HepG2 (cell line): ENCODE measurements at regions not wholly inside any gene's neighbourhood (a gene's known extent, or its start where the extent isn't known, plus 50 kb on each side); places are given as distances from the start of the nearest gene placed in this dataset.

Source experiments
- ATAC-seq: fragments of 200-7000 bp; cut with Tn5 transposase; 3 replicates; pipeline ENCODE4 v1.9.1; 2020; ENCODE audit warnings: mild to moderate bottlenecking, moderate library complexity
- BruUV-seq: library from RNA; stranded (reverse); fragments of 400-500 nt; replicated peaks from 2 replicates; lab custom pipeline; 2021; lab: Mats Ljungman, UMichigan
- CTCF ChIA-PET: fragments of 300-600 bp; formaldehyde crosslinking; extraction: SDS; loops from one replicate; lab custom pipeline; 2021; ENCODE audit warnings: low total read pairs, inconsistent platforms, low intra/inter-chr PET ratio; lab: Yijun Ruan, JAX
- POLR2A ChIA-PET: fragments of 350-600 bp; sonication (Branson Sonifier 250); formaldehyde crosslinking; loops from one replicate; lab custom pipeline; 2020; ENCODE audit warnings: antibody characterized with exemption, inconsistent platforms; lab: Yijun Ruan, JAX
- DNase-seq: peaks from one replicate; pipeline ENCODE4 v3.0.0-alpha.2; 2015; ENCODE audit warnings: low spot score
- FAIRE-seq: peaks from 3 replicates; lab custom pipeline; 2011; peaks lifted over from hg19 to GRCh38; lab: Jason Lieb, UNC
- H2AFZ ChIP-seq: one replicate; pipeline ENCODE4 v1.6.1; 2011; ENCODE audit warnings: low read length, inconsistent platforms
- H3K27ac ChIP-seq: fragments of 300-600 bp; 3 replicates; pipeline ENCODE4 v1.8.0; 2011; ENCODE audit warnings: mixed run types, mild to moderate bottlenecking, mixed read lengths, low read length, inconsistent platforms; ENCODE audit not compliant: insufficient read depth; ENCODE audit errors: extremely low read length
- H3K27me3 ChIP-seq, 2 experiments: fragments of 200-600 bp in 1 of 2; 2 replicates in 1 of 2; 3 replicates in 1 of 2; pipeline versions ENCODE4 v1.6.0 to v1.8.0; 2011; ENCODE audit warnings: low read length in 2 of 2, mild to moderate bottlenecking in 2 of 2, moderate library complexity in 2 of 2, inconsistent platforms in 1 of 2; ENCODE audit not compliant: insufficient read depth in 2 of 2, control insufficient read depth in 1 of 2
- H3K36me3 ChIP-seq, 2 experiments: fragments of 200-600 bp in 1 of 2; replicated peaks in 1 of 2; 2 replicates in 1 of 2; 3 replicates in 1 of 2; pipeline versions ENCODE4 v1.5.1 to v1.8.0; 2011; ENCODE audit warnings: low read length in 2 of 2, inconsistent platforms in 1 of 2; ENCODE audit not compliant: insufficient read depth in 2 of 2, control insufficient read depth in 1 of 2
- H3K4me1 ChIP-seq: 2 replicates; pipeline ENCODE4 v1.5.1; 2012; ENCODE audit warnings: low read length, inconsistent platforms; ENCODE audit not compliant: insufficient read depth
- H3K4me2 ChIP-seq: 2 replicates; pipeline ENCODE4 v1.6.0; 2011; ENCODE audit warnings: low read depth, low read length, inconsistent platforms
- H3K4me3 ChIP-seq, 3 experiments: fragments of 200-600 bp in 1 of 3; sonication (generic), shearing (Covaris generic) in 1 of 3; replicated peaks in 1 of 3; 2 replicates each; pipeline ENCODE4 v1.5.1; 2011 to 2016; ENCODE audit warnings: low read length in 3 of 3, inconsistent platforms in 2 of 3, low read depth in 2 of 3, mild to moderate bottlenecking in 2 of 3, control low read depth in 1 of 3, mixed read lengths in 1 of 3; ENCODE audit not compliant: insufficient read depth in 1 of 3
- H3K79me2 ChIP-seq: one replicate; pipeline ENCODE4 v1.6.1; 2011; ENCODE audit warnings: low read length, inconsistent platforms; ENCODE audit not compliant: insufficient read depth
- H3K9ac ChIP-seq: 2 replicates; pipeline ENCODE4 v1.6.0; 2011; ENCODE audit warnings: mild to moderate bottlenecking, low read depth, low read length, inconsistent platforms; ENCODE audit not compliant: insufficient read depth
- H3K9me3 ChIP-seq: 2 replicates; pipeline ENCODE4 v1.5.1; 2012; ENCODE audit warnings: mild to moderate bottlenecking, low read length
- H4K20me1 ChIP-seq: 2 replicates; pipeline ENCODE4 v1.6.0; 2011; ENCODE audit warnings: inconsistent platforms, mild to moderate bottlenecking, low read length, moderate library complexity; ENCODE audit not compliant: insufficient read depth
- ESRRA ChIP-seq: sonication (generic); formaldehyde crosslinking; IDR thresholded peaks from 2 replicates; pipeline ENCODE4 v1.5.1; 2020; ENCODE audit warnings: mild to moderate bottlenecking, low read depth, missing genetic modification reagents
- FOXK1 ChIP-seq: sonication (generic); formaldehyde crosslinking; IDR thresholded peaks from 2 replicates; pipeline ENCODE4 v1.4.0; 2020; ENCODE audit warnings: low read depth, missing genetic modification reagents, borderline replicate concordance
- MED1 ChIP-seq: sonication (generic); formaldehyde crosslinking; IDR thresholded peaks from 2 replicates; pipeline ENCODE4 v1.4.0; 2020; ENCODE audit warnings: missing genetic modification reagents
- RAD21 ChIP-seq: fragments of 450-650 bp; formaldehyde crosslinking; IDR thresholded peaks from 2 replicates; pipeline ENCODE4 v1.5.0; 2020; ENCODE audit warnings: mild to moderate bottlenecking
- TBX2 ChIP-seq: sonication (generic); formaldehyde crosslinking; IDR thresholded peaks from 2 replicates; pipeline ENCODE4 v1.5.0; 2020; ENCODE audit warnings: missing genetic modification reagents, mild to moderate bottlenecking, borderline replicate concordance
- ZIK1 ChIP-seq: sonication (generic); formaldehyde crosslinking; IDR thresholded peaks from 2 replicates; pipeline ENCODE4 v1.5.0; 2020; ENCODE audit warnings: mild to moderate bottlenecking, low read depth, missing genetic modification reagents, borderline replicate concordance
- ZNF773 ChIP-seq: sonication (generic); formaldehyde crosslinking; IDR thresholded peaks from 2 replicates; pipeline ENCODE4 v1.4.0; 2020; ENCODE audit warnings: missing genetic modification reagents, borderline replicate concordance
- WGBS: methylation state at CpG from one replicate; pipeline ENCODE4 v1.1.6; 2017; ENCODE audit warnings: low lambda C conversion rate; 5-methylcytosine and 5-hydroxymethylcytosine counted together
- in situ Hi-C: cut with HindIII; loops from 2 replicates; pipeline ENCODE4 v1.10.0; 2017; ENCODE audit warnings: low pct_unique_long_range_greater_than_20kb; ENCODE audit not compliant: extremely low pct_ligation_motif_present
- intact Hi-C: fragments of 100-400 bp; cut with micrococcal nuclease; formaldehyde crosslinking; loops from one replicate; pipeline ENCODE4 v1.10.0; 2022; ENCODE audit not compliant: unreplicated experiment
- TF ChIP-seq, protein P1 (sequence below): sonication (generic); formaldehyde crosslinking; IDR thresholded peaks from 2 replicates; pipeline ENCODE4 v1.4.0; 2020; ENCODE audit warnings: missing genetic modification reagents, mild to moderate bottlenecking, borderline replicate concordance
- TF ChIP-seq, protein P2 (sequence below): fragments of 450-650 bp; IDR thresholded peaks from 2 replicates; pipeline ENCODE4 v1.6.1; 2017; ENCODE audit warnings: mild to moderate bottlenecking
- TF ChIP-seq, protein P3 (sequence below), 2 experiments: sonication (generic) in 1 of 2; formaldehyde crosslinking in 1 of 2; IDR thresholded peaks; 2 replicates each; pipeline versions ENCODE4 v1.4.0 to v1.6.1; 2018 to 2020; ENCODE audit warnings: missing genetic modification reagents in 2 of 2, borderline replicate concordance in 1 of 2, low read depth in 1 of 2, mild to moderate bottlenecking in 1 of 2, missing biosample characterization in 1 of 2
- TF ChIP-seq, protein P4 (sequence below): IDR thresholded peaks from 2 replicates; pipeline ENCODE4 v1.6.1; 2016; ENCODE audit warnings: missing genetic modification reagents, missing compliant biosample characterization

DNA sequence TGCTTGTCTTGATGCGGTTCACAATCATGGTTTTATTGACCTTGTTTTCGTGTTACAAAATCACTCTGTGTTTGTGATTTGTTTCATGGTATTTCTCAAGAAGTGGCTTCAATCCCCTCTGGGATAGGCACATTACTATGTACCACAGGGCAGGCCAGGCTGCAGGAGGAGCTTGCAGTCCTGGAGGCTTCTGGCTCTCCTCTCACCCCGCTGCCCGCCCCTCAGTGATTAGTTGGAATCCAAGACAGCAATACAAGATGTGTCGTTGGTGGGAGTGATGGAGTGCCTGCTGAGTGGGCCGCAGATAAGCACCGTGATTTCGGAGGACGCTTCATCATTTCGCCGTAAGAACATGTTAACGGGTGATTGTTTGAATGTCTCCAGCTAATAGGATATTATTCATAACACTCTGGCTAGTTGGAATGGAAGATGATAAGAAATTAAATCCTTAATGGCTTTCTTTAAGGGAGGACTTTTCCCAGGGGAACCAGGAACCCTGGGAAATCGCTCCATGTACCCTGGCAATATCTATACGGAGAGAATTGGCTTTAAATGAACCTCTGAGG, 384.4 kb downstream of the MIAT start:
- no peak for FAIRE-seq
- Histone ChIP-seq H4K20me1 (no peaks in the 10 kb centered on the region), H3K79me2 (no peaks in the 10 kb centered on the region), H3K9me3 (no peaks in the 10 kb centered on the region), H3K27me3 (0 out of 5 replicates have a peak, but pooled peaks cover 0 to 5% of the 10 kb centered on the region in 2 experiments), H3K36me3 (no peaks in the 10 kb centered on the region), H3K4me2 (no peak overlapping the region), H3K27ac (no peak overlapping the region), H2AFZ (no peak overlapping the region), H3K4me1 (no peaks in the 10 kb centered on the region), H3K9ac (no peak overlapping the region), H3K4me3 (no peak overlapping the region)
- POLR2A ChIA-PET, result no interaction called here
- no peak for DNase-seq
- intact Hi-C loops (no loop called here), in situ Hi-C loops (no loop called here)
- 24% methylated on average over 14 of the region's 14 CpGs for WGBS
- TF ChIP-seq, protein P1, sequence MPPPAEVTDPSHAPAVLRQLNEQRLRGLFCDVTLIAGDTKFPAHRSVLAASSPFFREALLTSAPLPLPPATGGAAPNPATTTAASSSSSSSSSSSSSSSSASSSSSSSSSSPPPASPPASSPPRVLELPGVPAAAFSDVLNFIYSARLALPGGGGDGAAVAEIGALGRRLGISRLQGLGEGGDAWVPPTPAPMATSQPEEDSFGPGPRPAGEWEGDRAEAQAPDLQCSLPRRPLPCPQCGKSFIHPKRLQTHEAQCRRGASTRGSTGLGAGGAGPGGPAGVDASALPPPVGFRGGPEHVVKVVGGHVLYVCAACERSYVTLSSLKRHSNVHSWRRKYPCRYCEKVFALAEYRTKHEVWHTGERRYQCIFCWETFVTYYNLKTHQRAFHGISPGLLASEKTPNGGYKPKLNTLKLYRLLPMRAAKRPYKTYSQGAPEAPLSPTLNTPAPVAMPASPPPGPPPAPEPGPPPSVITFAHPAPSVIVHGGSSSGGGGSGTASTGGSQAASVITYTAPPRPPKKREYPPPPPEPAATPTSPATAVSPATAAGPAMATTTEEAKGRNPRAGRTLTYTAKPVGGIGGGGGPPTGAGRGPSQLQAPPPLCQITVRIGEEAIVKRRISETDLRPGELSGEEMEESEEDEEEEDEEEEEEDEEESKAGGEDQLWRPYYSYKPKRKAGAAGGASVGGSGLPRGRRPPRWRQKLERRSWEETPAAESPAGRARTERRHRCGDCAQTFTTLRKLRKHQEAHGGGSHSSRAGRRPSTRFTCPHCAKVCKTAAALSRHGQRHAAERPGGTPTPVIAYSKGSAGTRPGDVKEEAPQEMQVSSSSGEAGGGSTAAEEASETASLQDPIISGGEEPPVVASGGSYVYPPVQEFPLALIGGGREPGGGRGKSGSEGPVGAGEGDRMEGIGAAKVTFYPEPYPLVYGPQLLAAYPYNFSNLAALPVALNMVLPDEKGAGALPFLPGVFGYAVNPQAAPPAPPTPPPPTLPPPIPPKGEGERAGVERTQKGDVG (CRISPR knock-in tag), result no peak
- no peak for TF ChIP-seq ZNF773 (CRISPR knock-in tag)
- TF ChIP-seq MED1, result no peak
- TF ChIP-seq ESRRA (CRISPR knock-in tag), result no peak
- TF ChIP-seq, protein P2, sequence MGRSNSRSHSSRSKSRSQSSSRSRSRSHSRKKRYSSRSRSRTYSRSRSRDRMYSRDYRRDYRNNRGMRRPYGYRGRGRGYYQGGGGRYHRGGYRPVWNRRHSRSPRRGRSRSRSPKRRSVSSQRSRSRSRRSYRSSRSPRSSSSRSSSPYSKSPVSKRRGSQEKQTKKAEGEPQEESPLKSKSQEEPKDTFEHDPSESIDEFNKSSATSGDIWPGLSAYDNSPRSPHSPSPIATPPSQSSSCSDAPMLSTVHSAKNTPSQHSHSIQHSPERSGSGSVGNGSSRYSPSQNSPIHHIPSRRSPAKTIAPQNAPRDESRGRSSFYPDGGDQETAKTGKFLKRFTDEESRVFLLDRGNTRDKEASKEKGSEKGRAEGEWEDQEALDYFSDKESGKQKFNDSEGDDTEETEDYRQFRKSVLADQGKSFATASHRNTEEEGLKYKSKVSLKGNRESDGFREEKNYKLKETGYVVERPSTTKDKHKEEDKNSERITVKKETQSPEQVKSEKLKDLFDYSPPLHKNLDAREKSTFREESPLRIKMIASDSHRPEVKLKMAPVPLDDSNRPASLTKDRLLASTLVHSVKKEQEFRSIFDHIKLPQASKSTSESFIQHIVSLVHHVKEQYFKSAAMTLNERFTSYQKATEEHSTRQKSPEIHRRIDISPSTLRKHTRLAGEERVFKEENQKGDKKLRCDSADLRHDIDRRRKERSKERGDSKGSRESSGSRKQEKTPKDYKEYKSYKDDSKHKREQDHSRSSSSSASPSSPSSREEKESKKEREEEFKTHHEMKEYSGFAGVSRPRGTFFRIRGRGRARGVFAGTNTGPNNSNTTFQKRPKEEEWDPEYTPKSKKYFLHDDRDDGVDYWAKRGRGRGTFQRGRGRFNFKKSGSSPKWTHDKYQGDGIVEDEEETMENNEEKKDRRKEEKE, result no peak
- TF ChIP-seq FOXK1 (CRISPR knock-in tag), result no peak
- TF ChIP-seq ZIK1 (CRISPR knock-in tag), result no peak
- TF ChIP-seq RAD21 (CRISPR knock-in tag), result no peak
- no peak for TF ChIP-seq TBX2 (CRISPR knock-in tag)
- TF ChIP-seq, protein P3, sequence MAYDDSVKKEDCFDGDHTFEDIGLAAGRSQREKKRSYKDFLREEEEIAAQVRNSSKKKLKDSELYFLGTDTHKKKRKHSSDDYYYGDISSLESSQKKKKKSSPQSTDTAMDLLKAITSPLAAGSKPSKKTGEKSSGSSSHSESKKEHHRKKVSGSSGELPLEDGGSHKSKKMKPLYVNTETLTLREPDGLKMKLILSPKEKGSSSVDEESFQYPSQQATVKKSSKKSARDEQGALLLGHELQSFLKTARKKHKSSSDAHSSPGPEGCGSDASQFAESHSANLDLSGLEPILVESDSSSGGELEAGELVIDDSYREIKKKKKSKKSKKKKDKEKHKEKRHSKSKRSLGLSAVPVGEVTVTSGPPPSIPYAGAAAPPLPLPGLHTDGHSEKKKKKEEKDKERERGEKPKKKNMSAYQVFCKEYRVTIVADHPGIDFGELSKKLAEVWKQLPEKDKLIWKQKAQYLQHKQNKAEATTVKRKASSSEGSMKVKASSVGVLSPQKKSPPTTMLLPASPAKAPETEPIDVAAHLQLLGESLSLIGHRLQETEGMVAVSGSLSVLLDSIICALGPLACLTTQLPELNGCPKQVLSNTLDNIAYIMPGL (CRISPR knock-in tag; IDR thresholded peaks at IDR 0.05; ENCODE audit: borderline replicate concordance in 1 of 2, low read depth in 1 of 2), result no peak
- TF ChIP-seq, protein P4, sequence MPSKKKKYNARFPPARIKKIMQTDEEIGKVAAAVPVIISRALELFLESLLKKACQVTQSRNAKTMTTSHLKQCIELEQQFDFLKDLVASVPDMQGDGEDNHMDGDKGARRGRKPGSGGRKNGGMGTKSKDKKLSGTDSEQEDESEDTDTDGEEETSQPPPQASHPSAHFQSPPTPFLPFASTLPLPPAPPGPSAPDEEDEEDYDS (CRISPR knock-in tag), result no peak
- no TSS peak for BruUV-seq
- CTCF ChIA-PET, result no interaction called here
- no peak for ATAC-seq
